ENCODE measurements at regions not wholly inside any gene's neighbourhood (a gene's known extent, or its start where the extent isn't known, plus 50 kb on each side); places are given as distances from the start of the nearest gene placed in this dataset.

GRCh38 chr14:98474900-98475299 is 797.1 kb downstream of the BCL11B start:
- DNase-seq (ENCODE audit: low read depth, low spot score): no peak
- H3K4me1 ChIP-seq (ENCODE audit: control insufficient read depth, insufficient read depth, low read length): no peaks in the 10 kb centered on the region
- no peaks in the 10 kb centered on the region for H3K9me3 ChIP-seq (ENCODE audit: control insufficient read depth, insufficient read depth, low read length)
- no peak overlapping the region for H3K27ac ChIP-seq (ENCODE audit: low read length)
- no peaks in the 10 kb centered on the region for H3K36me3 ChIP-seq (ENCODE audit: control insufficient read depth, insufficient read depth, low read length)
- H3K4me3 ChIP-seq (ENCODE audit: low read length): no peak overlapping the region
- no peaks in the 10 kb centered on the region for H3K27me3 ChIP-seq (ENCODE audit: control insufficient read depth, insufficient read depth, low read length)
- WGBS (ENCODE audit: insufficient coverage, insufficient read length): no CpG with 5 or more reads among the region's 2 CpGs

- Histone ChIP-seq H3K4me1 (ENCODE audit: control insufficient read depth, insufficient read depth, low read length) (no peaks in the 10 kb centered on the region), H3K9me3 (ENCODE audit: control insufficient read depth, insufficient read depth, low read length) (no peaks in the 10 kb centered on the region)
- WGBS (ENCODE audit: insufficient coverage, insufficient read length): no CpG with 5 or more reads among the region's 5 CpGs
These were observed 794.1 kb downstream of the BCL11B start for GRCh38 chr14:98477935-98478334.

GRCh38 chr14:98489115-98489514 is 782.9 kb downstream of the BCL11B start:
- no peak overlapping the region for H3K4me3 ChIP-seq (ENCODE audit: low read length)
- no peaks in the 10 kb centered on the region for H3K9me3 ChIP-seq (ENCODE audit: control insufficient read depth, insufficient read depth, low read length)
- H3K27ac ChIP-seq (ENCODE audit: low read length): no peak overlapping the region
- DNase-seq (ENCODE audit: low read depth, low spot score): no peak
- no CpG with 5 or more reads among the region's 4 CpGs for WGBS (ENCODE audit: insufficient coverage, insufficient read length)
- no peaks in the 10 kb centered on the region for H3K4me1 ChIP-seq (ENCODE audit: control insufficient read depth, insufficient read depth, low read length)
- H3K27me3 ChIP-seq (ENCODE audit: control insufficient read depth, insufficient read depth, low read length): no peaks in the 10 kb centered on the region
- no peaks in the 10 kb centered on the region for H3K36me3 ChIP-seq (ENCODE audit: control insufficient read depth, insufficient read depth, low read length)

More at GRCh38 chr14:98477935-98478334, 794.1 kb downstream of the BCL11B start:
- Histone ChIP-seq H3K27ac (ENCODE audit: low read length) (no peak overlapping the region), H3K27me3 (ENCODE audit: control insufficient read depth, insufficient read depth, low read length) (no peaks in the 10 kb centered on the region), H3K4me3 (ENCODE audit: low read length) (no peak overlapping the region), H3K36me3 (ENCODE audit: control insufficient read depth, insufficient read depth, low read length) (no peaks in the 10 kb centered on the region)
- DNase-seq (ENCODE audit: low read depth, low spot score): no peak

GRCh38 chr14:98494582-98494981 is 777.4 kb downstream of the BCL11B start:
- Histone ChIP-seq H3K4me3 (ENCODE audit: low read length) (no peak overlapping the region), H3K4me1 (ENCODE audit: control insufficient read depth, insufficient read depth, low read length) (no peaks in the 10 kb centered on the region), H3K9me3 (ENCODE audit: control insufficient read depth, insufficient read depth, low read length) (no peaks in the 10 kb centered on the region), H3K36me3 (ENCODE audit: control insufficient read depth, insufficient read depth, low read length) (no peaks in the 10 kb centered on the region), H3K27ac (ENCODE audit: low read length) (no peak overlapping the region), H3K27me3 (ENCODE audit: control insufficient read depth, insufficient read depth, low read length) (no peaks in the 10 kb centered on the region)
- no peak for DNase-seq (ENCODE audit: low read depth, low spot score)
- WGBS (ENCODE audit: insufficient coverage, insufficient read length): no CpG with 5 or more reads among the region's 5 CpGs

GRCh38 chr14:98498019-98498885 is 773.7 kb downstream of the BCL11B start:
- H3K27ac ChIP-seq (ENCODE audit: low read length): no peak overlapping the region
- no peaks in the 10 kb centered on the region for H3K27me3 ChIP-seq (ENCODE audit: control insufficient read depth, insufficient read depth, low read length)
- DNase-seq (ENCODE audit: low read depth, low spot score): no peak
- no peaks in the 10 kb centered on the region for H3K4me1 ChIP-seq (ENCODE audit: control insufficient read depth, insufficient read depth, low read length)
- H3K36me3 ChIP-seq (ENCODE audit: control insufficient read depth, insufficient read depth, low read length): no peaks in the 10 kb centered on the region
- no peaks in the 10 kb centered on the region for H3K9me3 ChIP-seq (ENCODE audit: control insufficient read depth, insufficient read depth, low read length)
- H3K4me3 ChIP-seq (ENCODE audit: low read length): no peak overlapping the region
- WGBS (ENCODE audit: insufficient coverage, insufficient read length): no CpG with 5 or more reads among the region's 7 CpGs

- Histone ChIP-seq H3K4me1 (ENCODE audit: control insufficient read depth, insufficient read depth, low read length) (no peaks in the 10 kb centered on the region), H3K27me3 (ENCODE audit: control insufficient read depth, insufficient read depth, low read length) (no peaks in the 10 kb centered on the region), H3K36me3 (ENCODE audit: control insufficient read depth, insufficient read depth, low read length) (no peaks in the 10 kb centered on the region), H3K9me3 (ENCODE audit: control insufficient read depth, insufficient read depth, low read length) (no peaks in the 10 kb centered on the region), H3K27ac (ENCODE audit: low read length) (no peak overlapping the region), H3K4me3 (ENCODE audit: low read length) (no peak overlapping the region)
- no peak for DNase-seq (ENCODE audit: low read depth, low spot score)
- no CpG with 5 or more reads among the region's 7 CpGs for WGBS (ENCODE audit: insufficient coverage, insufficient read length)
These were observed 770.7 kb downstream of the BCL11B start for GRCh38 chr14:98501335-98501734.

GRCh38 chr14:98501836-98502235 is 770.2 kb downstream of the BCL11B start:
- WGBS (ENCODE audit: insufficient coverage, insufficient read length): no CpG with 5 or more reads among the region's 4 CpGs
- Histone ChIP-seq H3K4me3 (ENCODE audit: low read length) (no peak overlapping the region), H3K27me3 (ENCODE audit: control insufficient read depth, insufficient read depth, low read length) (no peaks in the 10 kb centered on the region), H3K36me3 (ENCODE audit: control insufficient read depth, insufficient read depth, low read length) (no peaks in the 10 kb centered on the region), H3K9me3 (ENCODE audit: control insufficient read depth, insufficient read depth, low read length) (no peaks in the 10 kb centered on the region), H3K4me1 (ENCODE audit: control insufficient read depth, insufficient read depth, low read length) (no peaks in the 10 kb centered on the region), H3K27ac (ENCODE audit: low read length) (no peak overlapping the region)
- no peak for DNase-seq (ENCODE audit: low read depth, low spot score)

- no peaks in the 10 kb centered on the region for H3K4me1 ChIP-seq (ENCODE audit: control insufficient read depth, insufficient read depth, low read length)
- WGBS (ENCODE audit: insufficient coverage, insufficient read length): no CpG with 5 or more reads among the region's 6 CpGs
These were observed 768.7 kb downstream of the BCL11B start for GRCh38 chr14:98503086-98503815.

GRCh38 chr14:98507264-98507663 is 764.7 kb downstream of the BCL11B start:
- H3K27ac ChIP-seq (ENCODE audit: low read length): no peak overlapping the region
- no CpG with 5 or more reads among the region's 2 CpGs for WGBS (ENCODE audit: insufficient coverage, insufficient read length)
- no peak for DNase-seq (ENCODE audit: low read depth, low spot score)
- peaks cover 3% of the 10 kb centered on the region; the same call in 1 of the 2 replicates for H3K4me1 ChIP-seq (ENCODE audit: control insufficient read depth, insufficient read depth, low read length)
- H3K27me3 ChIP-seq (ENCODE audit: control insufficient read depth, insufficient read depth, low read length): no peaks in the 10 kb centered on the region
- H3K36me3 ChIP-seq (ENCODE audit: control insufficient read depth, insufficient read depth, low read length): no peaks in the 10 kb centered on the region
- no peaks in the 10 kb centered on the region for H3K9me3 ChIP-seq (ENCODE audit: control insufficient read depth, insufficient read depth, low read length)
- H3K4me3 ChIP-seq (ENCODE audit: low read length): no peak overlapping the region

More at GRCh38 chr14:98503086-98503815, 768.7 kb downstream of the BCL11B start:
- Histone ChIP-seq H3K27me3 (ENCODE audit: control insufficient read depth, insufficient read depth, low read length) (no peaks in the 10 kb centered on the region), H3K9me3 (ENCODE audit: control insufficient read depth, insufficient read depth, low read length) (no peaks in the 10 kb centered on the region), H3K4me3 (ENCODE audit: low read length) (no peak overlapping the region), H3K27ac (ENCODE audit: low read length) (no peak overlapping the region), H3K36me3 (ENCODE audit: control insufficient read depth, insufficient read depth, low read length) (no peaks in the 10 kb centered on the region)
- no peak for DNase-seq (ENCODE audit: low read depth, low spot score)

GRCh38 chr14:98510392-98510791 is 761.6 kb downstream of the BCL11B start:
- H3K4me1 ChIP-seq (ENCODE audit: control insufficient read depth, insufficient read depth, low read length): peaks cover 5% of the 10 kb centered on the region; the same call in 1 of the 2 replicates
- H3K4me3 ChIP-seq (ENCODE audit: low read length): no peak overlapping the region
- no peak for DNase-seq (ENCODE audit: low read depth, low spot score)
- no peaks in the 10 kb centered on the region for H3K9me3 ChIP-seq (ENCODE audit: control insufficient read depth, insufficient read depth, low read length)
- no peaks in the 10 kb centered on the region for H3K36me3 ChIP-seq (ENCODE audit: control insufficient read depth, insufficient read depth, low read length)
- WGBS (ENCODE audit: insufficient coverage, insufficient read length): no CpG with 5 or more reads among the region's 3 CpGs
- no peaks in the 10 kb centered on the region for H3K27me3 ChIP-seq (ENCODE audit: control insufficient read depth, insufficient read depth, low read length)
- no peak overlapping the region for H3K27ac ChIP-seq (ENCODE audit: low read length)
